ENCODE measurements at regions not wholly inside any gene's neighbourhood (a gene's known extent, or its start where the extent isn't known, plus 50 kb on each side); places are given as distances from the start of the nearest gene placed in this dataset.

DNA sequence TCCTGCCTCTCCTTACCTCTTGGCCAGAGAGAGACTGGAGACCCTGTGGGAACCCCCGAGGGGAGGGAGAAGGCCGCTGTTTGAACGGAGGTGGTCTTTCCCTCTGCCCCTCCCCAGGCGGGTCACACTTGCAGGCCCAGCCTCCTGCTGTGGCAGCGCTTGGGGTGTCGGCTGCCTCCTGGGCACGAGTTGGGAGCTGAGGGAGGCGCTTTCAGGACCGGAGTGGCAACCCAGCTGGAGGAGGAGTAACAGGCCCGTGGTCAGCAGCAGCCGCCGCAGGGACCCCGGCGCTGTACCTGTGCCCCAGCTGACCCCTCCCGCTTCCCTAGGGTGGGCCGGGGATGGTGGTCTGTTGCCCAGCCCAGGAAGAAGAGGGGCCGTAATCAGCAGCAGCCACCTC is 278.3 kb downstream of the SEC14L1 start:
- TF ChIP-seq, protein P1, sequence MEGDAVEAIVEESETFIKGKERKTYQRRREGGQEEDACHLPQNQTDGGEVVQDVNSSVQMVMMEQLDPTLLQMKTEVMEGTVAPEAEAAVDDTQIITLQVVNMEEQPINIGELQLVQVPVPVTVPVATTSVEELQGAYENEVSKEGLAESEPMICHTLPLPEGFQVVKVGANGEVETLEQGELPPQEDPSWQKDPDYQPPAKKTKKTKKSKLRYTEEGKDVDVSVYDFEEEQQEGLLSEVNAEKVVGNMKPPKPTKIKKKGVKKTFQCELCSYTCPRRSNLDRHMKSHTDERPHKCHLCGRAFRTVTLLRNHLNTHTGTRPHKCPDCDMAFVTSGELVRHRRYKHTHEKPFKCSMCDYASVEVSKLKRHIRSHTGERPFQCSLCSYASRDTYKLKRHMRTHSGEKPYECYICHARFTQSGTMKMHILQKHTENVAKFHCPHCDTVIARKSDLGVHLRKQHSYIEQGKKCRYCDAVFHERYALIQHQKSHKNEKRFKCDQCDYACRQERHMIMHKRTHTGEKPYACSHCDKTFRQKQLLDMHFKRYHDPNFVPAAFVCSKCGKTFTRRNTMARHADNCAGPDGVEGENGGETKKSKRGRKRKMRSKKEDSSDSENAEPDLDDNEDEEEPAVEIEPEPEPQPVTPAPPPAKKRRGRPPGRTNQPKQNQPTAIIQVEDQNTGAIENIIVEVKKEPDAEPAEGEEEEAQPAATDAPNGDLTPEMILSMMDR (IDR thresholded peaks at IDR 0.05) = no peak
- TF ChIP-seq ZFX (IDR thresholded peaks at IDR 0.05; ENCODE audit: borderline replicate concordance) = no peak

Measured in 22Rv1 (cell line).